GM18508 (cell line): ENCODE measurements at regions not wholly inside any gene's neighbourhood (a gene's known extent, or its start where the extent isn't known, plus 50 kb on each side); places are given as distances from the start of the nearest gene placed in this dataset.
"Not testable (repeated sequence)": the region's sequence is repeated elsewhere in the genome, so short reads cannot be mapped to it uniquely, and the experiment has no call there.

Source experiments
- ATAC-seq: cut with Tn5 transposase; IDR thresholded peaks from one replicate; pipeline ENCODE4 v1.9.1; 2021; ENCODE audit warnings: moderate number of reproducible peaks; ENCODE audit not compliant: insufficient read depth, unreplicated experiment

GRCh38 chr13:22883956-22884355 lies 296.8 kb upstream of the SGCG start:
- ATAC-seq: no peak

- ATAC-seq: not testable (repeated sequence)
These were observed 294.7 kb upstream of the SGCG start for GRCh38 chr13:22886061-22886460.

GRCh38 chr13:22889376-22889775 lies 291.4 kb upstream of the SGCG start:
- ATAC-seq: not testable (repeated sequence)

- ATAC-seq: no peak
These were observed 287.6 kb upstream of the SGCG start for GRCh38 chr13:22893204-22893603.

- no peak for ATAC-seq
These were observed 287.0 kb upstream of the SGCG start for GRCh38 chr13:22893777-22894176.

- ATAC-seq: no peak
These were observed 283.0 kb upstream of the SGCG start for GRCh38 chr13:22897571-22898314.

- ATAC-seq: not testable (repeated sequence)
These were observed 280.3 kb upstream of the SGCG start for GRCh38 chr13:22900416-22900951.

GRCh38 chr13:22903301-22903700 lies 277.5 kb upstream of the SGCG start:
- ATAC-seq: no peak

- ATAC-seq: no peak
These were observed 276.9 kb upstream of the SGCG start for GRCh38 chr13:22903925-22904324.

- no peak for ATAC-seq
These were observed 265.2 kb upstream of the SGCG start for GRCh38 chr13:22915442-22916082.

GRCh38 chr13:22916276-22916675 lies 264.5 kb upstream of the SGCG start:
- not testable (repeated sequence) for ATAC-seq

- no peak for ATAC-seq
These were observed 254.7 kb upstream of the SGCG start for GRCh38 chr13:22925881-22926747.

GRCh38 chr13:22926748-22927400 lies 253.9 kb upstream of the SGCG start:
- ATAC-seq: peak; percentile 50

- not testable (repeated sequence) for ATAC-seq
These were observed 252.9 kb upstream of the SGCG start for GRCh38 chr13:22927845-22928244.

GRCh38 chr13:22929381-22930126 lies 251.2 kb upstream of the SGCG start:
- ATAC-seq: no peak

- no peak for ATAC-seq
These were observed 249.2 kb upstream of the SGCG start for GRCh38 chr13:22931576-22931975.

GRCh38 chr13:22932632-22933412 lies 248.0 kb upstream of the SGCG start:
- not testable (repeated sequence) for ATAC-seq

- ATAC-seq: no peak
These were observed 247.1 kb upstream of the SGCG start for GRCh38 chr13:22933571-22934181.
